ENCODE measurements at regions not wholly inside any gene's neighbourhood (a gene's known extent, or its start where the extent isn't known, plus 50 kb on each side); places are given as distances from the start of the nearest gene placed in this dataset.

DNA sequence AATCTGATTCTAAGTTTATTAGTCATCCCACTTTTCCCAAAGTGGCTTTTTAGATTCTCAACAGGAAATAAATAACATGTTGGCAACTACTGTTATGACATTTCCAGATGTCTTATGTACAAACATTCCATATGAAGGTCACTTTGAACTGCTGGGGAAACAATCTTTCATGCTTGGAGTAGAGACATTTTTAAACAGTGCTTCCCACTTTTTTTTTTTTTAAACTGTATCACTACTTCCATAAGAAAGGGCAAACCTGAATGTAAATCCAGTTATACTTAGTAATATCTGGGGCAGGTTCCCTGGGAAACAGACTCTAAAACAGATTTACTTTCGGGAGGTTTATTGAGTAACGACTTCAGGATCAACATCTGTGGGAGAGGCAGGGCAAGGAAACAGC lies 473.8 kb downstream of the TAFA4 start:
- no peak for DNase-seq

GRCh38 chr3:68448510-68449383 lies 483.6 kb downstream of the TAFA4 start:
- no peak for DNase-seq

- no peak for DNase-seq
These were observed 484.5 kb downstream of the TAFA4 start for GRCh38 chr3:68447885-68448284.

GRCh38 chr3:68441054-68441453 lies 491.3 kb downstream of the TAFA4 start:
- DNase-seq: no peak

DNA sequence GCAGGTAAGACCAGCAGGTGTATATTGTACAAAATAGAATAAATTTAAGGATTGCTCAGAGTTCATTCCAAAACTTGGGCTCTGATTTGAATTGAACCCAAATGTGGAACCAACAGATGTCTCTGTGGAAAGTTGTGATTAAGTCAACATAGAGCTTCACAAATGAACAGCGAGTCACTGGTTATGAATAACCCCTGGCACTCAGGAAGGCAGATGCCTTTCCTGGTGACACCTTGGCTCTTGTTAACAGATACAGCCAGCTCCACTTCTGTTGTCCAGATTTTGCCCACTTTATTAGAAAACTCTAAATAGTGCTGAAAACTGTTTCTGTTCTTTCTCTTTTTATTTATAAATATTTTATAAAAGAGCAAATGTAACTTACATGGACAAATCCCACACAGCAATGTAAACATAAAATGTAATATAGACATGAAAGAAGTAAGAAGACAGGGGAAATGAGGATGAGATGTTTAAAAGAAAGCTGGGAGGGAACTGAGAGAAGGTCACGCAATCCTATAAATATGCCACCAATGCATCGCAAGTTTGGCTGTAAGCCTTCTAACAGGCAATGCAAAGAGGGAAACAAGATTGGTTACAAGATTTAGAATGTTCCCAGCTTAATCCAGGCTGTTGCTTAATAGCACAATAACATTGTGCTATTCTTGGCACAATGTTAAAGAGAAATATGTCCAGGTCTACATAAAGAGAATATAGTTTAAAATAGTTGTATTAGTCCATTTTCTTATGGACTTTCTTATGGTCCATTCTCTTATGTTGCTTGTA lies 495.5 kb downstream of the TAFA4 start:
- DNase-seq: no peak

DNA sequence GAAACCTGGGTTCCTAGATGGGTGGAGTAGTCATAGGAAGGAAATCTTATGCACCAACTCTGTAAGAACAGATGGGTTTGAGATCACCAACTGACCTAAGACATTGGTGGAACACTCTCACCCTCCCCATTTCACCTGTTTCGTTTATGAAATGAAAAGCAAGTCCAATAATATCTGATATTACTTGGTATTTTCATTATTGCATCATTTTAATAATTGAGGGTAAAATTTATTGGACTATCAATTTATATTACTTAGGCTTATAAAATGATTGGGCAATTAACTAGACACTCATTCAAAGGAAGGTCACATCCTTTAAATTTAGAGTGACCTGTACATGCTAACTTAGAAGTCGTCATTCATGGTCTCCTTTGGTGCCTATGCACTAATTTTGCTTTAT lies 503.9 kb downstream of the TAFA4 start:
- no peak for DNase-seq

DNA sequence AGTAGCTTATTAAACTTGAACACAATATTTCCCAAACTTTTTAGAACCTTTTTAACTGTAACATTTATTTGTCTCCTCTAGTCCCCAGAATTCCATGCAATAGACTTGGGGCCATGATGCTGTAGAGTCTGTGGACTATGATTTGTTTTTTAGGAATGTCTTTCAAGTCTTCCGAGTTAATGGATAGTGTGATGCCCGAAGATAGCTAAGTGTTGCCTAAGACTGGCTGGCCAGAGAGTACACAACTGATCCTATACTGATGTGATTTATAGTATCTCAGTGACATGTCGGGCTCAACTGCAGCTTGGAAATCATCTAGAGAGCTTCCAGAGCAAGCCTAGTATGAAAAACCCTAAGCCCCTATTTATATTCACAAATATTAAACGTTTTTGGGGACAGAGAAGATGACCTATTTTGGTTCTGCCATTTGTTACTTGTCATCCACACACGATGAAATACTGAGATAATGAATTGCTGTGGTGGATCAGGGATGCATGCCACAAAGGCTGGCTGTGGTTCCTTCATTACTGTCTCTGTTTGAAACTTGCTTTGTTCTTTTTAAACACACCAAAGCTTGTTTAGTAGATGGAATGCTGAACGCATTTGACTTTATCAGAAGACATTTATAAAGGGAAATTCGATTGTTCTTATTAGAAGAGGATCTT lies 507.4 kb downstream of the TAFA4 start:
- DNase-seq: no peak

GRCh38 chr3:68408626-68409025 lies 523.7 kb downstream of the TAFA4 start:
- DNase-seq: no peak

GRCh38 chr3:68403741-68404140 lies 528.6 kb downstream of the TAFA4 start:
- no peak for DNase-seq

DNA sequence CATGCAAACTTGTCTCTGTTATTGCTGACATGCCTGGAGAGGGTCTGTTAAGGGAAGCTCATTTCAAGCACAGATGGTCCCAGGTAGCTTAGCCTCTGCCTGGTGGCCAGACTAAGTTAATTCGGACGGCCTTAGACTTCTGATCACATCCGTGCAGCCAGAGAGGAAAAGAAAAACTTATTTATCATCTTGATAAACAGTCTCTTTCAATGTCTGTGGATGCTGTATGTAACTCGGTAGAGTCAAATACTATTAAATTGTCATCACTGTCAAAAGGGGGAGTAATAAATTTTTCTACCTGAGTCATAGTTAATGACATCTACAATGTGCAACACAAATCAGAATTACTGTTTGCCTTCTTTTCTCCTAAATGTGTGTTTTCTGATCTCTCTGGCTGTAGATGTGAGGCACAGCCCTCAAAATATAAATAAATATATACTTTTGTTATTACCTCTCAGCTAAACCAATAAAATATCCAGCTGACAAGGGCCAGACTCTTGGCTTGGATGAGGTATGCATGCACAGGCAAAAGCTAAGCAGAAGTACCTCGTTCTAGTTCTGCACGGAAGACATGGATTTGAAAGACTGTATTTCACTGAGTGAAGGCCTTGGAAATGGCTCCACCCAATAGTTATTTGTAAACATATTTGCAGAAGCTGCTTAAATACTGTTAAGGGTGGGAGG lies 530.0 kb downstream of the TAFA4 start:
- no peak for DNase-seq

DNA sequence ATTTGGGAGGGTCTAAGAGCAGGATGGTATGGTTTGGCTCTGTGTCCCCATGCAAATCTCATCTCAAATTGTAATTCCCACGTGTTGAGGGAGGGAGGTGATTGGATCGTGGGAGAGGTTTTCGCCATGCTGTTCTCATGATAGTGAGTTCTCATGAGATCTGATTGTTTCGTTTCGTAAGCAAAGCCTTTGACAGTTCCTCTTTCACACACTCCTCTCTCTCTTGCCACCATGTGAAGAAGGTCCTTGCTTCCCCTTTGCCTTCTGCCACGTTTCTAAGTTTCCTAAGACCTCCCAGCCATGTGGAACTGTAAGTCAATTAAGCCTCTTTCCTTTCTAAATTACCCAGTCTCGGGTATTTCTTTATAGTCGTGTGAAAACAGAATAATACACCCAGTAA lies 553.7 kb downstream of the TAFA4 start:
- no peak for DNase-seq

DNA sequence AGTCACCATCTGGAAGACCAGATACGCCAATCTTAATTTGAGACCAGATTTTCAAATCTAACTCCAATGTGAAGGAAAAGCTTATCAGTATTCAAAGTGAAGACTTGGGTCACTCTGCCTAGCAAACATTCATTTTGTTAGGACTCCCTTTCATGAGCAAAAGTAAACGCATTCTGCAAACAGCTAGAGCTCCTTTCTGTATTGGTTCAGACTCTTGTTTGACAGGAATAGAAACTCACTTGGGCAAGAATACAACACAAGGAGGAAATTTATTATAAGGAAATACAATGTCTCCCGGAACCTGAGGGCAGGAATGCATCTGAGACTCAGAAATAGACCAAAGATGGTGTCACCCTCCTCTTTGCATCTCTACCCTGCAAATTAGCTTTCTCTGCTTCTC lies 558.6 kb downstream of the TAFA4 start:
- no peak for DNase-seq

- no peak for DNase-seq
These were observed 568.6 kb downstream of the TAFA4 start for GRCh38 chr3:68363796-68364195.

GRCh38 chr3:68360492-68360891 lies 571.9 kb downstream of the TAFA4 start:
- no peak for DNase-seq

GRCh38 chr3:68345781-68346180 lies 586.6 kb downstream of the TAFA4 start:
- no peak for DNase-seq

- no peak for DNase-seq
These were observed 589.9 kb downstream of the TAFA4 start for GRCh38 chr3:68342426-68342825.

DNA sequence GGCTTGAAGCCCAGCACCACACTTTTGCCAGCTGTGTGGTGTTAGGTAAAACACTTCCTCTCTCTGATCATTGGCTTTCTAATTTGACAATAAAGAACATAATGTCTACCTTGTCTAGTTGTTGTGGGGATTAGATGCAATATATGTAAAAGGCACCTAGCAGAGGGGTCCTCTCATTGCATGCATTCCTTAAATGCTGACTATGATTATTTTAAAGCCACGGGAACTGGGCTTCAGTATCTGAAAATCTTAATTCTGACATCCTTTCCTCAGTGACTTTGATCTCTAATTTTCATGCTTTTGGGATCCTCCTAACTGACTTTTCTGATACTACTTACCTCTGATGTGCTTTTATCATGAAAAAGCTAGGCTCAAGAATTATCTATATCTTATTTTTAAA lies 596.3 kb downstream of the TAFA4 start:
- no peak for DNase-seq

- DNase-seq: no peak
These were observed 597.9 kb downstream of the TAFA4 start for GRCh38 chr3:68334367-68334986.

GRCh38 chr3:68328049-68328448 lies 604.3 kb downstream of the TAFA4 start:
- DNase-seq: no peak

DNA sequence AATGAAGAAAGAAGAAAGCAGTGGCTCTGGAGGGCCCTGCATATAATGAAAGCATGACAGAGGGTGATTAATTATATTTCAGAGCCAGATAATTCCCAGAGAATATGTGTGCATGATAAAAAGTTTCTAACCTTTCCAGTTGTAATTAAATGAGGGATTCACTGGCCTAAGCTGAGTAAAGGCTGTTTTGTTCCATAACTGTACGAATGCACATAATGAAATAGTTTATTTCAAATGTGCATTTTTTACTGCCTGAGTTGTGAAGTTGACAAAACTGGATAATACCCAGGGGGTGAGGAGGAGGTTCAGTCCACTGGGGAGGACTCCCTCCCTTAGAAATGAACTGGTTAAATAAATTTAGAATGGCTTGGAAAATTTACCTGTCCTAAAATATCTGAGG lies 616.4 kb downstream of the TAFA4 start:
- no peak for DNase-seq

DNA sequence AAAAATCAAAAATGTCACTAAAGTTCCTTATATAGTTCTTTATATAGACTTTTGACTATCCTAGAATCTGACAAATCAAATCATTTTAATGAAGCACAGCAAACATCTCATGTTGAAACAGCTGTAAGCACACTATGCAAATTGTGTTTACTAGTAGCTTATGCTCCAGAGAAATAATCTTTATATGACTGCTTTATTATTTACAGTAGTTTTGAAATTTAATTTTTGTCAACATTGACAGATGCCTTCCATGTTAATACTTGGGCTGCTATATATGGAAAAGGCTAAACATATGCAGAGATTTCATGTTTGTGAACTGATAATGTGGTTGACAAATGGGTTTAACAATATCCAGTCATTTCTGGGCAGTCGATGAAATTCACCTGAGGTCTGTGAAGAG lies 616.8 kb downstream of the TAFA4 start:
- no peak for DNase-seq

GRCh38 chr3:68306571-68306970 lies 625.8 kb downstream of the TAFA4 start:
- no peak for DNase-seq

- no peak for DNase-seq
These were observed 636.9 kb downstream of the TAFA4 start for GRCh38 chr3:68295457-68295856.
